ENCODE measurements at regions not wholly inside any gene's neighbourhood (a gene's known extent, or its start where the extent isn't known, plus 50 kb on each side); places are given as distances from the start of the nearest gene placed in this dataset.

DNA sequence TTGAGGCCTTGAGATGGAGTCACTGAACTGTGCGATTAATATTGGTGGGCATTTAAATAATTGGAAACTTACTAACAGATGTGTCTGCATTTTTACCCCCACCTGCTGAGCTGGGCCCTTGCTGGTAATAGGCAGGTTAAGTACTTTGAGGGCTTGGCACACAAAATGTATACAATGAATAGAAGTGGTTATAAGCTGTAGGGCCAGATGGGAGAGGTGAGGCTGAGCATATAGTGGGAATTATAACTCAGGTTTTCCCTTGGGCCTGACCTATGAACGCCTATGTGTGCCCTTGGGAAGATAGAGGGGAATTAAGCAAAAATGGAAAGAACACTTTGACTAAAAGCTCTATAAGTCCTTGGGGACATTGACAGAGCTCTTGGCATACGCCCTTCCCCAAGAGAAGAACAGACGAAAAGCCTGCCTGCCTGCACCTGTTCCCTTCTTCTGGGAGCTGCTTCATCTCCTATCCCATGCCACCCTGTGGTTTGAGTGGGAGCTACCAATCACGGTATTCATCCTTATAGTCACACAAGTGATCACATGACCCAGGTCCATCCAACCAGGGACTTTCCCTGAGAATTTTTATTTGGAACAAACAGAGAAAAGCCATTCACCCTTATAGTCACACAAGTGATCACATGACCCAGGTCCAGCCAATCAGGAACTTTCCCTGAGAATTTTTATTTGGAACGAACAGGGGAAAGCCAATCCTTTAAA, 260.7 kb upstream of the CSF3R start:
- H3K9me3 Mint-ChIP-seq = peaks cover 9% of the 10 kb centered on the region
- H3K4me3 Mint-ChIP-seq = no peak overlapping the region
- no peak for TF ChIP-seq CTCF (IDR thresholded peaks at IDR 0.05)
- no peak for DNase-seq
- H3K4me1 Mint-ChIP-seq = peaks cover 3% of the 10 kb centered on the region
- H3K27me3 Mint-ChIP-seq (ENCODE audit: low read depth, poor library complexity) = no peaks in the 10 kb centered on the region
- no peaks in the 10 kb centered on the region for H3K36me3 Mint-ChIP-seq (ENCODE audit: low read depth)
- no peak overlapping the region for H3K27ac Mint-ChIP-seq

GRCh38 chr1:36741066-36741465, 258.4 kb upstream of the CSF3R start:
- Mint-ChIP-seq H3K4me3 (no peak overlapping the region), H3K27ac (no peak overlapping the region), H3K27me3 (ENCODE audit: low read depth, poor library complexity) (peaks cover 5% of the 10 kb centered on the region), H3K4me1 (peaks cover 27% of the 10 kb centered on the region), H3K36me3 (ENCODE audit: low read depth) (no peaks in the 10 kb centered on the region), H3K9me3 (no peaks in the 10 kb centered on the region)
- TF ChIP-seq CTCF (IDR thresholded peaks at IDR 0.05) = no peak
- no peak for DNase-seq

- Mint-ChIP-seq H3K9me3 (no peaks in the 10 kb centered on the region), H3K36me3 (ENCODE audit: low read depth) (no peaks in the 10 kb centered on the region), H3K4me1 (peaks cover 33% of the 10 kb centered on the region), H3K27ac (no peak overlapping the region), H3K4me3 (no peak overlapping the region), H3K27me3 (ENCODE audit: low read depth, poor library complexity) (peaks cover 7% of the 10 kb centered on the region)
- no peak for DNase-seq
- no peak for TF ChIP-seq CTCF (IDR thresholded peaks at IDR 0.05)
Observed at GRCh38 chr1:36740446-36740845, 257.7 kb upstream of the CSF3R start.

DNA sequence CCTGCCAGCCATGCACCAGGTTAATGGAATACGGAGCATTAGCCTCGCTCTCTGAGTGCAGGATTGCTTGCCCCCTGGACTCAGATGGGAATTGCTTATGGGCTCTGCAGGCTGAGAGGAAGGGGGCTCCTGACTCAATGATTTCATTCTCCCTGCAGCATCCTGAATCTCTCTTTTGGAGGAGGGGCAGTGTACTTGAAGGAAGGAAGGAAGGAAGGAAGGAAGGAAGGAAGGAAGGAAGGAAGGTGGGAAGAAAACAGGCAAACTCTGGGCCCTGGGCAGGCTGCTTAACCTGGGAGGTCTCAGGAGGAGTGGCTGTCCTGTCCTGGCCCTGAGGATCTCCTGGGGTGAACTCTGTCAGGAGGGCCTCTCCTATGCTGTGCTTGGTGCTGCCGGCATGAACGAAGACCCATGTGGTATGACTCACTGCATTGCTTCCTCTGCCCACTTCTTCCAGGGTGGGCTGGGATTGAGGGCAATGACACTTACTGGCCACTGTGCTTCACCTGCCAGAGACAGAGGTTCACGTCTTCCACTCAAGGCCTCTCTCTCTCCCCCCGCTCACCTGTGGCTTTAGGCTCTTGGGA, 257.1 kb upstream of the CSF3R start:
- Mint-ChIP-seq H3K36me3 (ENCODE audit: low read depth) (no peaks in the 10 kb centered on the region), H3K4me1 (peaks cover 35% of the 10 kb centered on the region), H3K27ac (no peak overlapping the region), H3K27me3 (ENCODE audit: low read depth, poor library complexity) (peaks cover 12% of the 10 kb centered on the region), H3K4me3 (no peak overlapping the region), H3K9me3 (no peaks in the 10 kb centered on the region)
- DNase-seq = no peak
- TF ChIP-seq CTCF (IDR thresholded peaks at IDR 0.05) = no peak

GRCh38 chr1:36738245-36738644, 255.5 kb upstream of the CSF3R start:
- Mint-ChIP-seq H3K36me3 (ENCODE audit: low read depth) (no peaks in the 10 kb centered on the region), H3K4me3 (no peak overlapping the region), H3K4me1 (peaks cover 35% of the 10 kb centered on the region), H3K27ac (no peak overlapping the region), H3K9me3 (no peaks in the 10 kb centered on the region), H3K27me3 (ENCODE audit: low read depth, poor library complexity) (peaks cover 17% of the 10 kb centered on the region)
- no peak for DNase-seq
- TF ChIP-seq CTCF (IDR thresholded peaks at IDR 0.05) = no peak

DNA sequence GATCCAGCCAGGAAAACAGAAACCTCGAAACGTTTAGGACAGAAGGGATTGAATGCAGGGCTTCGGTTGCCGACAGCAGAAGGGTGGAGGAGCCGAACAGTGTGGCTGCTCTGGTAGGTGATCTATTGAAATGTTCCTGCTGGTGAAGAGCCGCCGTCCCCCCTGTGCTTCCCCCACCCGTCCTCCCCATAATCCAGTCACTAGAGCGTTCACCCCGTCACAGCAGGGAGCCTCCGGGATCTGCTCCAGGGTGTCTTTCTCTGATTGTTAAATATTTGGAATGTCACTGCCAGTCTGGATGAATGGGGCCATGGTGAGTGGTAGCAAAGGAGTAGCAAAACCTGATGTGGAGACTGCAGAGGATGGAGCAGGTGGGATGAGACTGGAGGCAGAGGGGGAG, 255.1 kb upstream of the CSF3R start:
- no peaks in the 10 kb centered on the region for H3K36me3 Mint-ChIP-seq (ENCODE audit: low read depth)
- no peak overlapping the region for H3K27ac Mint-ChIP-seq
- TF ChIP-seq CTCF (IDR thresholded peaks at IDR 0.05) = no peak
- no peak for DNase-seq
- H3K4me1 Mint-ChIP-seq = peaks cover 35% of the 10 kb centered on the region
- no peak overlapping the region for H3K4me3 Mint-ChIP-seq
- no peaks in the 10 kb centered on the region for H3K9me3 Mint-ChIP-seq
- peaks cover 17% of the 10 kb centered on the region for H3K27me3 Mint-ChIP-seq (ENCODE audit: low read depth, poor library complexity)
